ENCODE measurements at regions not wholly inside any gene's neighbourhood (a gene's known extent, or its start where the extent isn't known, plus 50 kb on each side); places are given as distances from the start of the nearest gene placed in this dataset.

DNA sequence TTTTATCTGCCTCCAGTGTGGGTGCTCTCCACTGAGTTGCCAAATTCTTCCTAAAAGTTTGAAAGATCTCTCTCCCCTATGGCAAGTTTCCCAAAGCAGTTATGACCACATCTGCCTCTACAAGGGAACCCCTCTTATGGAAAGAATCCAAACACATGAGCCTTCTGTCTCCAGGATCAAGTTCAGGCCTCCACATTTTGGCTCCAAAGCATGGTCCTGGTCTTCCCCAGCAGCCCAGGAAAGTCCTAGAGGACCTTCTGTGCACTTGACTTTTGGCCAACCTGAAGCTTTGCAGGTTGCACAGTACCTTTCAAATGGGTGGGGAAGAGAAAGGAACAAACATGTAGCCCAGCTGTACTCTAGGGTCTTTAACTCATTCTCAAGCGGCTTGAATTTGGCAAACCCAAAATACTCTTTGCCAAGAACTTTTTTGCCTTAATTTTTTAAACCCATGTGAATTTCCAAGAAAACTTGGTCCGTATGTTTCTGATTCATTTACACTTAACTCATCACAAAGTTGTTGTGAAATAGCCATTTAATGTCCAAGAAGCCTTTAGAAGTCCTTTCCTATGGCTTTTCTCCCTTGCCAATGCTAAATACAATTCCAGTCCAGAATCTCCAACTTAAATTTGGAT, 240.1 kb upstream of the TBX18 start:
- TF ChIP-seq, protein P1, sequence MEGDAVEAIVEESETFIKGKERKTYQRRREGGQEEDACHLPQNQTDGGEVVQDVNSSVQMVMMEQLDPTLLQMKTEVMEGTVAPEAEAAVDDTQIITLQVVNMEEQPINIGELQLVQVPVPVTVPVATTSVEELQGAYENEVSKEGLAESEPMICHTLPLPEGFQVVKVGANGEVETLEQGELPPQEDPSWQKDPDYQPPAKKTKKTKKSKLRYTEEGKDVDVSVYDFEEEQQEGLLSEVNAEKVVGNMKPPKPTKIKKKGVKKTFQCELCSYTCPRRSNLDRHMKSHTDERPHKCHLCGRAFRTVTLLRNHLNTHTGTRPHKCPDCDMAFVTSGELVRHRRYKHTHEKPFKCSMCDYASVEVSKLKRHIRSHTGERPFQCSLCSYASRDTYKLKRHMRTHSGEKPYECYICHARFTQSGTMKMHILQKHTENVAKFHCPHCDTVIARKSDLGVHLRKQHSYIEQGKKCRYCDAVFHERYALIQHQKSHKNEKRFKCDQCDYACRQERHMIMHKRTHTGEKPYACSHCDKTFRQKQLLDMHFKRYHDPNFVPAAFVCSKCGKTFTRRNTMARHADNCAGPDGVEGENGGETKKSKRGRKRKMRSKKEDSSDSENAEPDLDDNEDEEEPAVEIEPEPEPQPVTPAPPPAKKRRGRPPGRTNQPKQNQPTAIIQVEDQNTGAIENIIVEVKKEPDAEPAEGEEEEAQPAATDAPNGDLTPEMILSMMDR (IDR thresholded peaks at IDR 0.05): no peak
- TF ChIP-seq POLR2A (IDR thresholded peaks at IDR 0.05) (no peak), EP300 (IDR thresholded peaks at IDR 0.05) (peak in 1 of 2 donors; percentile 12)
